BJ (cell line): ENCODE measurements at regions not wholly inside any gene's neighbourhood (a gene's known extent, or its start where the extent isn't known, plus 50 kb on each side); places are given as distances from the start of the nearest gene placed in this dataset.

Source experiments
- CTCF ChIA-PET: fragments of 350-600 bp; formaldehyde crosslinking; extraction: SDS; loops from one replicate; lab custom pipeline; 2021; ENCODE audit warnings: antibody characterized with exemption, inconsistent platforms; lab: Yijun Ruan, JAX
- POLR2A ChIA-PET: fragments of 300-600 bp; sonication (Branson Sonifier 250); formaldehyde crosslinking; extraction: SDS; loops from one replicate; lab custom pipeline; 2021; ENCODE audit warnings: antibody characterized with exemption; lab: Charles Lee
- DNase-seq: peaks from one replicate; pipeline ENCODE4 v3.0.0-alpha.2; 2011; ENCODE audit warnings: low read depth
- H3K27me3 ChIP-seq: 2 replicates; pipeline ENCODE4 v1.6.0; 2011; ENCODE audit warnings: low read length; ENCODE audit not compliant: control insufficient read depth, insufficient read depth
- H3K36me3 ChIP-seq: 2 replicates; pipeline ENCODE4 v1.5.1; 2011; ENCODE audit warnings: low read length; ENCODE audit not compliant: control insufficient read depth, insufficient read depth
- H3K4me3 ChIP-seq: 2 replicates; pipeline ENCODE4 v1.5.1; 2011; ENCODE audit warnings: low read depth, mild to moderate bottlenecking, control low read depth, low read length
- TF ChIP-seq, protein P1 (sequence below): IDR thresholded peaks from 2 replicates; pipeline ENCODE4 v1.5.1; 2011; ENCODE audit warnings: low read depth, mild to moderate bottlenecking, control low read depth, inconsistent platforms, low read length, moderate library complexity; ENCODE audit not compliant: insufficient read depth

DNA sequence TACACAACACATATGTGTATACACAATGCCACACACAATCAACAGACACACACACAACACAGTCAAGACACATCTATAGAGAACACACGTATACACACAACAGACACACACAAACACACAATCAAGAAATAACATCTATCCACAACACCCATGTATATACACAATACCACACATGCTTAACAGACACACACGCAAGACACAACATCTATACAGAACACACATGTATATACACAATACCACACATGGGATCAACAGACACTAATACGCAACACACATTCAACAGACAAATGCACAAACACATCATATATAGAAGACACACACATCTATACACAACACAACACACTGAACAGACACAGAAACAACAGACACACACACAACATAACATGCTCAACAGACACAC lies 234.8 kb downstream of the SHOX start:
- ChIA-PET CTCF (no interaction called here), POLR2A (no interaction called here)
- no peak for DNase-seq
- Histone ChIP-seq H3K4me3 (no peak overlapping the region), H3K36me3 (no peaks in the 10 kb centered on the region), H3K27me3 (no peaks in the 10 kb centered on the region)
- TF ChIP-seq, protein P1, sequence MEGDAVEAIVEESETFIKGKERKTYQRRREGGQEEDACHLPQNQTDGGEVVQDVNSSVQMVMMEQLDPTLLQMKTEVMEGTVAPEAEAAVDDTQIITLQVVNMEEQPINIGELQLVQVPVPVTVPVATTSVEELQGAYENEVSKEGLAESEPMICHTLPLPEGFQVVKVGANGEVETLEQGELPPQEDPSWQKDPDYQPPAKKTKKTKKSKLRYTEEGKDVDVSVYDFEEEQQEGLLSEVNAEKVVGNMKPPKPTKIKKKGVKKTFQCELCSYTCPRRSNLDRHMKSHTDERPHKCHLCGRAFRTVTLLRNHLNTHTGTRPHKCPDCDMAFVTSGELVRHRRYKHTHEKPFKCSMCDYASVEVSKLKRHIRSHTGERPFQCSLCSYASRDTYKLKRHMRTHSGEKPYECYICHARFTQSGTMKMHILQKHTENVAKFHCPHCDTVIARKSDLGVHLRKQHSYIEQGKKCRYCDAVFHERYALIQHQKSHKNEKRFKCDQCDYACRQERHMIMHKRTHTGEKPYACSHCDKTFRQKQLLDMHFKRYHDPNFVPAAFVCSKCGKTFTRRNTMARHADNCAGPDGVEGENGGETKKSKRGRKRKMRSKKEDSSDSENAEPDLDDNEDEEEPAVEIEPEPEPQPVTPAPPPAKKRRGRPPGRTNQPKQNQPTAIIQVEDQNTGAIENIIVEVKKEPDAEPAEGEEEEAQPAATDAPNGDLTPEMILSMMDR = no peak

DNA sequence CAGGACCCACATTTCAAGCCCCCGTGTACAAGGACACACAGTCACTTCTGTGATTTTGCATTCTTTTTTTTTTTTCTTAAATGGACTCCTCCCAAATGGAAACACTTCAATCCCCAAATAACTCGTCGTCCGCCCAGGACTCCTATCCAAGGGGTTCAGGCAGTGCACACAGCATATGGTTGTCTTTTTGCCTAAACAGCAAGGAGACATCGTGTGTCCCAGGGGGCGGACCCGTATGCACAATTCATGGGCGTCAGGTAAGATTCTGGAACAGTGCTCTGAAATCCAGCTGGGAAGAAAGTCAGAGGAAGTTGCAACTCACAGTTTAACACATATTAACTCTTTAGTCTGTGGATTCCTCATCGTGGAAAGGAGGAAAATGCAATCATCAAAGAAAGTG lies 231.3 kb downstream of the SHOX start:
- Histone ChIP-seq H3K27me3 (no peaks in the 10 kb centered on the region), H3K36me3 (no peaks in the 10 kb centered on the region), H3K4me3 (no peak overlapping the region)
- DNase-seq = no peak
- CTCF ChIA-PET = no interaction called here
- TF ChIP-seq, protein P1 = no peak
- POLR2A ChIA-PET = no interaction called here

DNA sequence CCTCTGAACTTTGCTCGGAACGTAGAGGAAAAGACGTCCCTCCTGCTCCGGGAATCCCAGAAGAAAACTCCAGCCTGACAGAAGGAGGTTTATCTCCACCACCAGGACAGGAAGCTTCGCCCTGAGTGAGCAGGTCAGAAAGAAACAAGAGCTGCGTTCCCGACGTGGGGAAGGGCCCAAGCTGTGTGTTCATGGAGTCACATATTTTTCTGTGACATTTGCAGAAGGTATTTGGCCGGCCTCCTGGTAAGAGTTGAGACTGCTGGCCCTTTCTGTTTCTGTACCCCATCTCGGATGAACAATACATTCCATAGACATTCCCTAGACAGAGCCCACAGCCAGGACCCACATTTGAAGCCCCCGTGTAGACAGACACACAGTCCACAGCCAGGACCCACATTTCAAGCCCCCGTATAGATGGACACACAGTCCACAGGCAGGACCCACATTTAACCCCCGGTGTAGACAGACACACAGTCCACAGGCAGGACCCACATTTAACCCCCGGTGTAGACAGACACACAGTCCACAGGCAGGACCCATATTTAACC lies 230.8 kb downstream of the SHOX start:
- CTCF ChIA-PET = no interaction called here
- TF ChIP-seq, protein P1 = no peak
- Histone ChIP-seq H3K27me3 (no peaks in the 10 kb centered on the region), H3K36me3 (no peaks in the 10 kb centered on the region), H3K4me3 (no peak overlapping the region)
- POLR2A ChIA-PET = no interaction called here
- DNase-seq = peak; percentile 56

DNA sequence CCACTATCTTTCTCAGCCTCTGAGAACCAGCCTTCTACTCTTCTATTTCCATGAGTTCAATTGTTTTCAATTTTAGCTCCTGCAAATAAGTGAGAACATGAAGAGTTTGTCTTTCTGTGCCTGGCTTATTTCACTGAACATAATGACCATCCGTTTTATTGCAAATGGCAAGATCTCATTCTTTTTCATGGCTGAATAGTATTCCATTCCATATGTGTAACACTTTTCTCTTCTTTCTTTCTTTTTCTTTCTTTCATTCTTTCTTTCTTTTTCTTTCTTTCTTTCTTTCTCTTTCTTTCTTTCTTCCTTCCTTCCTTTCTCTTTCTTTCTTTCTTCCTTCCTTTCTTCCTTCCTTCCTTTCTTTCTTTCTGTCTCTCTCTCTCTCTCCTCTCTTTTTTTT lies 228.7 kb downstream of the SHOX start:
- DNase-seq = no peak
- Histone ChIP-seq H3K27me3 (no peaks in the 10 kb centered on the region), H3K4me3 (no peak overlapping the region), H3K36me3 (no peaks in the 10 kb centered on the region)
- ChIA-PET POLR2A (no interaction called here), CTCF (no interaction called here)
- TF ChIP-seq, protein P1 = no peak

DNA sequence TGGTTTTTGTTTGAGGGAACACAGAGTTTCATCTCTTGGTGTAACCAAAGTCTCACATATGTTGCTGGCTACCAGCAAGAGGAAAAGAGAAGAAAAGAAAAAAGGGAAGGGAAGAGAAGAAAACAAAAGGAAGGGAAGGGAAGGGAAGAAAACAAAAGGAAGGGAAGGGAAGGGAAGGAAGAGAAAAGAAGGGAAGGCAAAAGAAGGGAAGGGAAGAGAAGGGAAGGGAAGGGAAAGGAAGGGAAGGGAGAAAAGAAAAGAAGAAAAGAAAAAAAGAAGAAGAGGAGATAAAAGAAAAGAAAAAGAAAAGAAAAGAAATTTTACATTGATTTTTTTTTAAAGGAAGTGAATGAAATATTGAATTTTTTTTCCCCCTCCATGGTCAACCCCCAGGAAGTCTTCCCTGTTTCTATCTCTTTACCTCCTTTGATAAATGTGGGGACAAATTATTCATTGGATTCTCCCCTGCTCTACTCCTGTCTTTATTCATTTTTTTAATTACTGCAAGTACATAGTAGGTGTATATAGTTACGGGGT lies 228.0 kb downstream of the SHOX start:
- Histone ChIP-seq H3K4me3 (no peak overlapping the region), H3K36me3 (no peaks in the 10 kb centered on the region), H3K27me3 (no peaks in the 10 kb centered on the region)
- no peak for DNase-seq
- POLR2A ChIA-PET = no interaction called here
- CTCF ChIA-PET = no interaction called here
- TF ChIP-seq, protein P1 = no peak
